Panc1 (cell line): ENCODE measurements at regions not wholly inside any gene's neighbourhood (a gene's known extent, or its start where the extent isn't known, plus 50 kb on each side); places are given as distances from the start of the nearest gene placed in this dataset.

Experiments used
- POLR2AphosphoS5 ChIP-seq: IDR thresholded peaks from 2 replicates; pipeline ENCODE4 v1.6.1; 2012; ENCODE audit warnings: mild to moderate bottlenecking, low read depth, low read length, moderate library complexity
- TF ChIP-seq, protein P1 (sequence below): fragments of 450-650 bp; IDR thresholded peaks from 2 replicates; pipeline ENCODE4 v1.5.1; 2017; ENCODE audit warnings: mild to moderate bottlenecking
- TF ChIP-seq, protein P2 (sequence below), 2 experiments: IDR thresholded peaks; 2 replicates each; pipeline ENCODE4 v1.6.1; 2011 to 2012; ENCODE audit warnings: low read depth in 2 of 2, control low read depth in 1 of 2, low read length in 1 of 2, mild to moderate bottlenecking in 1 of 2, moderate library complexity in 1 of 2; ENCODE audit not compliant: insufficient read depth in 1 of 2

DNA sequence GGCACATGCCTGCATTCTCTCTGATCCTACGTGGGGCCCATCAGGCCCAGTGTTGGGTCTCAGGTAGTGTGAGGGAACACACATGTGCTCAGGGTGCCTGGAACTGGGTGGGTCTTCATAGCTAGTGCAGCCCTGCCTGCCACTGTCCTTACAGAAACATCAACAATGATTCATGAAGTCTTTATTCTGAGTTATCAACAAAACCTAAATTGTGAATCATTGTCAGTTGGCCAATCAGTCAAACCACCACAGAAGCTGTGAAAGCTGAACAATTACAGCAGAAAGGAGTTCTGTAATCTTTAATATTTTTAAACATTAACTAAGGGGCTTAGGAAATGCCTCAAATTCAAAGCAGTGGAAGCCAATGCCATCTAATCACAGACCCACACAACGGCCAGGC, 82.8 kb upstream of the ZNF521 start:
- TF ChIP-seq, protein P1, sequence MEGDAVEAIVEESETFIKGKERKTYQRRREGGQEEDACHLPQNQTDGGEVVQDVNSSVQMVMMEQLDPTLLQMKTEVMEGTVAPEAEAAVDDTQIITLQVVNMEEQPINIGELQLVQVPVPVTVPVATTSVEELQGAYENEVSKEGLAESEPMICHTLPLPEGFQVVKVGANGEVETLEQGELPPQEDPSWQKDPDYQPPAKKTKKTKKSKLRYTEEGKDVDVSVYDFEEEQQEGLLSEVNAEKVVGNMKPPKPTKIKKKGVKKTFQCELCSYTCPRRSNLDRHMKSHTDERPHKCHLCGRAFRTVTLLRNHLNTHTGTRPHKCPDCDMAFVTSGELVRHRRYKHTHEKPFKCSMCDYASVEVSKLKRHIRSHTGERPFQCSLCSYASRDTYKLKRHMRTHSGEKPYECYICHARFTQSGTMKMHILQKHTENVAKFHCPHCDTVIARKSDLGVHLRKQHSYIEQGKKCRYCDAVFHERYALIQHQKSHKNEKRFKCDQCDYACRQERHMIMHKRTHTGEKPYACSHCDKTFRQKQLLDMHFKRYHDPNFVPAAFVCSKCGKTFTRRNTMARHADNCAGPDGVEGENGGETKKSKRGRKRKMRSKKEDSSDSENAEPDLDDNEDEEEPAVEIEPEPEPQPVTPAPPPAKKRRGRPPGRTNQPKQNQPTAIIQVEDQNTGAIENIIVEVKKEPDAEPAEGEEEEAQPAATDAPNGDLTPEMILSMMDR: no peak
- TF ChIP-seq POLR2AphosphoS5: no peak
- TF ChIP-seq, protein P2, sequence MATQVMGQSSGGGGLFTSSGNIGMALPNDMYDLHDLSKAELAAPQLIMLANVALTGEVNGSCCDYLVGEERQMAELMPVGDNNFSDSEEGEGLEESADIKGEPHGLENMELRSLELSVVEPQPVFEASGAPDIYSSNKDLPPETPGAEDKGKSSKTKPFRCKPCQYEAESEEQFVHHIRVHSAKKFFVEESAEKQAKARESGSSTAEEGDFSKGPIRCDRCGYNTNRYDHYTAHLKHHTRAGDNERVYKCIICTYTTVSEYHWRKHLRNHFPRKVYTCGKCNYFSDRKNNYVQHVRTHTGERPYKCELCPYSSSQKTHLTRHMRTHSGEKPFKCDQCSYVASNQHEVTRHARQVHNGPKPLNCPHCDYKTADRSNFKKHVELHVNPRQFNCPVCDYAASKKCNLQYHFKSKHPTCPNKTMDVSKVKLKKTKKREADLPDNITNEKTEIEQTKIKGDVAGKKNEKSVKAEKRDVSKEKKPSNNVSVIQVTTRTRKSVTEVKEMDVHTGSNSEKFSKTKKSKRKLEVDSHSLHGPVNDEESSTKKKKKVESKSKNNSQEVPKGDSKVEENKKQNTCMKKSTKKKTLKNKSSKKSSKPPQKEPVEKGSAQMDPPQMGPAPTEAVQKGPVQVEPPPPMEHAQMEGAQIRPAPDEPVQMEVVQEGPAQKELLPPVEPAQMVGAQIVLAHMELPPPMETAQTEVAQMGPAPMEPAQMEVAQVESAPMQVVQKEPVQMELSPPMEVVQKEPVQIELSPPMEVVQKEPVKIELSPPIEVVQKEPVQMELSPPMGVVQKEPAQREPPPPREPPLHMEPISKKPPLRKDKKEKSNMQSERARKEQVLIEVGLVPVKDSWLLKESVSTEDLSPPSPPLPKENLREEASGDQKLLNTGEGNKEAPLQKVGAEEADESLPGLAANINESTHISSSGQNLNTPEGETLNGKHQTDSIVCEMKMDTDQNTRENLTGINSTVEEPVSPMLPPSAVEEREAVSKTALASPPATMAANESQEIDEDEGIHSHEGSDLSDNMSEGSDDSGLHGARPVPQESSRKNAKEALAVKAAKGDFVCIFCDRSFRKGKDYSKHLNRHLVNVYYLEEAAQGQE (IDR thresholded peaks at IDR 0.05; ENCODE audit: insufficient read depth in 1 of 2, low read depth in 2 of 2, low read length in 1 of 2): no peak
